GM12892 (cell line): ENCODE measurements at regions not wholly inside any gene's neighbourhood (a gene's known extent, or its start where the extent isn't known, plus 50 kb on each side); places are given as distances from the start of the nearest gene placed in this dataset.

ENCODE experiments used
- POLR2A ChIP-seq: IDR thresholded peaks from 2 replicates; pipeline ENCODE4 v1.6.1; 2011; ENCODE audit warnings: low read depth, low read length, control low read depth
- TAF1 ChIP-seq: IDR thresholded peaks from 2 replicates; pipeline ENCODE4 v1.6.1; 2011; ENCODE audit warnings: low read depth, mild to moderate bottlenecking, control low read depth, low read length, borderline replicate concordance

- TF ChIP-seq POLR2A (no peak), TAF1 (no peak)
Measured at GRCh38 chr12:107619831-107620230, 65.8 kb upstream of the PWP1 start.
